ENCODE measurements at regions not wholly inside any gene's neighbourhood (a gene's known extent, or its start where the extent isn't known, plus 50 kb on each side); places are given as distances from the start of the nearest gene placed in this dataset.

GRCh38 chr16:51691109-51691508 is 540.0 kb upstream of the SALL1 start:
- TF ChIP-seq CTCF (conservative IDR thresholded peaks at IDR 0.05; ENCODE audit: low read length), result no peak
- no peak for TF ChIP-seq EZH2phosphoT487 (IDR thresholded peaks at IDR 0.05; ENCODE audit: borderline replicate concordance, low read depth, low read length)

Measured in OCI-LY7 (cell line).